Activated gamma-delta T cell treated with anti-CD3 and anti-CD28 coated beads, Interleukin-2, amount 50 U/mL, for 16 hours (primary cell): ENCODE measurements at regions not wholly inside any gene's neighbourhood (a gene's known extent, or its start where the extent isn't known, plus 50 kb on each side); places are given as distances from the start of the nearest gene placed in this dataset.

Experiments used
- DNase-seq: peaks from one replicate; pipeline ENCODE4 v3.0.0-alpha.2; 2020; ENCODE audit warnings: low read depth

DNA sequence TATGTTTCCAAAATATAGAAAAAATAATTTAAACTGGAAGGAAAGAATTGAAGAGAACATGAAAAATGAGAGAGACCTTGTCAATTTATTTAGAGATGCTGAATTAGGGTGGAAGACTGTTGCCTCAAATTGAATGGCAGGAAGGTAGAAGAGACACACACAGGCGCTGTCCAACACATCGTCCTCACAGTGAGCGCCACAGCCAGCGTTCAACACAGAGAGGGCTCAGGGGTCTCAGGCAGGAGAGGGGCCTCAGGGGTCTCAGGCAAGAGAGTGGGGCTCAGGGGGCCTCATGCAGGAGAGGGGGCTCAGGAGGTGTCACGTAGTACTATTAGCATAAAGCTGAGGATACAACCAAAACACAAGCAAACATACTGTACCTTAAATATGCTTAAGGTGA is 65.7 kb downstream of the TMEM18 start:
- no peak for DNase-seq

DNA sequence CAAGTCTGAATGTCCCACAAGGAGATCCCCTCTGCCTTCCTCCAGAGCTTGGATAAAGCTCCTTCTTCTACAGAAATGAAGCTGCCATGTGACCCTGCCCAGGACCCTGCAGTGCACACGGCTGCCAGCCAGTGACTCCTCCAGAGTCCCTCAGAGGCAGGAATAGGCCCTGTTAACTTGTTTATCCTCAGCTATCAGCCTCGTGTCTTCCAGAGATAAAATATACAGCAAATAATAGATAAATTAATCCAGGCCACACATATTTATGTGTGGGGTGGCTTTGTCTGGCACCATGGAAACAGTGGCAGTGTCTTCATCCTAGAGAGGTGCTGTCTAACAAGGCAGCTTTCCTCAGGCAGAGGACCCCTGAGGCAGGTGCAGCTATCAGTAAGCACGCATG is 66.7 kb downstream of the TMEM18 start:
- no peak for DNase-seq

DNA sequence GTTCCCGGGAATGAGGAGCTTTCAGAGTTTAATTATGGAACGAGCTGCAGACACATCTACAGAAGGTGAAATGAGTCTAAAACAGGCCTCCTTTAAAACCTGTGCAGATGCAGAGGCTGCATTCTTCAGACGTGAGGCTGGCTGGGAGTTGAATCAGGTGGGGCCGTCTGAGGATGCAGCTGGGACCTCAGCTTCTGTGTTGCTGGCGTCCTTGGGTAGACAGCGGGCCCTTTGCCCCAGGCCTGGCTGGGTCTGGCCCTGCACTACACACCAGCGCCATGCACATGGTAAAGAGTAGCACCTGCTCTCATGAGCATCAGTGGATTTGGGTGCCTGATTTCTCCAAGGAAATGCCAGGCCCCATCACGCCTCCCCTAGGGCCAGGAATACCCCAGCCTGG is 67.3 kb downstream of the TMEM18 start:
- DNase-seq = no peak

DNA sequence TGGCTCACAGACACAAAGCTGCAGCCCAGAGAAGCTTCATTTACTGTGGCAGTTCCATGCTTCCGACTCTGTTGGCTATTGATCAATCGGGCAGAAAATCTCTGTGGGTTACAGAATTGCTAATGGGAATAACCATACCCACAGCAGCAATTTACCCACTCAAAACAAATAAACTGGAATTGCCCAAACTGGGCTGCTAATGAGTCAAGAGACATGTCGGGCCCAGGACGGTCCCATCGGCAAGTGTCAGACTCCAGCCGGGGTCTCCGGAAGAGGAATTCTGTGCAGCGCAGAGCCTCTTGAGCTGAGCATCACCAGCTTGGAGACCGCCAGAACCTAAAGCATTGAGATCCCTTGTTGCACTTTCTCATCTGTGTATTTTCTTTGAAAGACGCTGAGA is 67.8 kb downstream of the TMEM18 start:
- no peak for DNase-seq

DNA sequence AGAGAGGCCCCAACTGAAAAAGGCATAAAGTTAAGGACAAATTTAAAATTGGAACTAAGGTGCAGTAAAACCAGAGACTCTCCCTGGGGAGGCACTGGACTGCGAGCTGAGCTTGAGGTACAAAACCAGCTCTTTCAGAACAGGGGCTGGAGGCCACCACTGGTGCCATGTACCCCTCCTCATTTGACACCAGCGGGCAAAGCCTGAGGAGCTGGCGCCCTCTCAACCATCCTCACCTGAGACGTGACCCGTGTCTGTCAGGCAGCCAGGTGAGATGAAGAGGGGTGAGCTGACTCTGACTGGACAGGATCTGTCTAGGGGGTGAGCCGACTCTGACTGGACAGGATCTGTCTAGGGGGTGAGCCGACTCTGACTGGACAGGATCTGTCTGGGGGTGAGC is 68.5 kb downstream of the TMEM18 start:
- DNase-seq = no peak

DNA sequence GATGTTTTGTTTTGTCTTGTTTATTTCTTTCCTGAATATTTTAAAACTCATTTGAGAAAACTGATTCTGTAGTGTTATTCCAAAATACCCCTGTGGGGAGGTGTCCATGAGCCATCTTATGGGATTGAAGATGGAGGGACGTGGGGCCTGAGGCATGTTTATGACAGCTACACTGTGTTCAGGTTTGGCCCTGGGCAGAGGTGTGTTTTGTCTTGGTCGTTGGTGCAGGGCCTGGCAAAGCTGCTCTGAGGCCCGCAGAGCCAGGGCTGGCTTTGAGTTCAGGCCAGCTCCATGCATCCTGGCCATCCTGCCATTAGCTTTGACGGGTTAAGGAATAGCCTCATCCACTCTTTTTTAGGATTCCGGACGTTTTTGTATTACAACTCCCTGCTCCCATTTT is 68.9 kb downstream of the TMEM18 start:
- no peak for DNase-seq

DNA sequence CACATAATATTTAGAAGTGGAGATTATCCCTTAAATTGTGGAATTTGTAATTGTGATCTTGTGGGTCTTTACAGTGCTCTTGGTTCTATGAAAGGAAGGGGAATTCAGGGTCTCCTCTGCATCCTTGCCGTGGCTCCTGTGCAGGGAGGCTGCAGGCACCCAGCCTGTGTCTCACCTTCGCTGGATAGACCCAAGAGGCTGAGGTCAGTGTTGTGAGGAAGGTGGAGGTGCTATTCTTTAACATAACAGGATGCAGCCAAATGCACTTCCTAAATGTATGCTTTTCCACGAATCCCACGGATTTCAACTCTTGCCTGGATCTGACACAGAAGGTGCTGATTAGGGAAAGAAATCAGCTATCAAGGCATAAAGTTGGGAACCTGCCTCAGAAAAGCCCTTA is 69.5 kb downstream of the TMEM18 start:
- no peak for DNase-seq

DNA sequence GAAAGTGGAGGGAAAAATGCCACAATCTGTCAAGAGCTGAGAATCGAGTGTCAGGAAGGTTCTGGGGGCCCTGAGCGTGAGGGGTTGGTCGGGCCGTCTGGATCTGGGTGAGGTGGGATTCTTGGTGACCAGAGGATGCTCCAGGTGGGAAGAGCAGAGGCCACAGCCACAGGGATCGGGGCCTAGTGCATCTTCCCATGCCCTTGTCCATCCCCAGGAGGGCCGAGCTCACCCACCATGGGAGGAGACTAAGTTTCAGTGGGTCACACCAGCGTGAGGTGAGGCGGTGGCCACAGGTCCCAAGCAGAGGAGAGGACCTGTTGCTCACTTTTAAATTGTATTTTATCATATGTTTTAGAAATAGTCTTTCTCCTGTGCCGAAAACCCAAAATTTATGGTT is 70.0 kb downstream of the TMEM18 start:
- DNase-seq = no peak

DNA sequence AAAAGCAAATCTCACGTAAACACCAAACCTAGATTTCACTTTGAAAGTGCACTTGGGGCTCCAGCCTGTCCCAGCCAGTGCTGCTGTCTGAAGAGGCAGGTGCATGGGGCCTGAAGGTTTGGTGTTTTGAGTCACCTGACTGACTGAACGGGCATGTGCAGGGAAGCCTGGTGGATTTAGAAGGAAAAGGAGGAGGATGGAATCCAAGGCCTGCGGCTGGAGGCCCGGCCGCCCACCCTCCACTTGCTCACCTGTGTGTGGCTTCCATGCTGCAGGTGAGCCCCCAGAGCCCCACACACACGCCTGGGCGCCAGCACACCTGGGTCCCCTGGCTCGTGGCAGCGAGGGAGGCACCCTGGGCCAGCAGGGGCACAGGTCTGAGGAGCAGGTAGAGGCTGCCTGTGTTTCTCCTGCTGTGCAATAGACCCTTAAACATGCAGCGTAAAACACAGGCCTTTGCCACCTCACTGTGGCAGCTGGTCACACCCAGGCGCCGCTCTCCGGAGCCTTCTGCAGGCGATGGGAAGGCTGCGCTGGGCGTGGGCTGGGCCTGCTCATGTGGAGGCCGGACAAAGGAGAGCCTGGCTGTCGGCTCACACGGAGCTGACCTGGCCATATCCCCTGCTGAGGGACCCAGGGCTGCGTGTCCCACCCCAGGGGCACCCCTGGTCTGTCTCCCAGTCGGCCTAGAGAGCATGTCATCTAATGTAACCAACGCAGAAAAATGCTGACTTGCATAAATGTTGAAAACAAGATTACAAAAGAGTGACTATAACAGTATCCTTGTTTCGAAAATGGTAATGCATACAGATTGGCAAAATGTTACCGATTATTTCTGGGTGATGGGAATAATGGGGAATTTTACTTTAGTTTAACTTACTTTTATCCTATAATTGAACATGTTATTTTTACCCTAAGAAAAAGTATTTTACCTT is 71.3 kb downstream of the TMEM18 start:
- no peak for DNase-seq

DNA sequence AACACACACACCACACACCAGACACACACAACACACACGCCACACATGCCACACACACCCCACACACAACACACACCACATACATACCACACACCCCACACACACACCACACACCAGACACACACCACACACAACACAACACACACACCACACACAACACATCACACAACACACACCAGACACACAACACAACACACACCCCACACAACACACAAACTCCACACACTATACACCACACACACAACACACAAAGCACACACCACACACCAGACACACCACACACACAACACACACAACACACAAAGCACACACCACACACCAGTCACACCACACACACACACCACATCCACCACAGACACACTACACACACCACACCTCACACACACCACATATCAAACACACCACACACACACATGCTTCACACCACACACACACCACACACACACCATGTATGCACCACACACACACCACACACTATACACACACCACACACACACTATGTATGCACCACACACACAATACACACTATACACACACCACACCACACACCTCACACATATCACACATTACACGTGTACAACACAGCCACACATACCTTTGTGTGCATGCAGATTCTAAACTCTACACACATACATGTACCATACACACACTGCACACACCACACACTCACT is 72.2 kb downstream of the TMEM18 start:
- no peak for DNase-seq

DNA sequence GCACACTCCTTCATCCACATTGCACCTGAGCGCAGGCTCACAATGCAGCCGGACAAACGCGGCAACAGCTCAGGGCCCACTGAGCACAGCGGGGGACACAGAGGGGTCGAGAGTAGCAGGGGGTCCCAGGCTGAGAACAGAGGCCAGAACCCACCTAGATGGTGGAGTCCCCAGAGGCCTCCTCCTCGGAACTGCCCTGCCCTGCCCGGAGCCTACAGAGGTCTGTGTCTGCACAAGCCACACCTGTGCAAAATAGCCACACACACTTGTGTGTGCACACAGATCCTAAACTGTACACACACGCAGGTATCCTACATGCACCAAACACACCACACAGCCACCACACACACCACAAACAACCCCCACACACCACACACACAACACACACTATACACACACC is 72.8 kb downstream of the TMEM18 start:
- DNase-seq = no peak

DNA sequence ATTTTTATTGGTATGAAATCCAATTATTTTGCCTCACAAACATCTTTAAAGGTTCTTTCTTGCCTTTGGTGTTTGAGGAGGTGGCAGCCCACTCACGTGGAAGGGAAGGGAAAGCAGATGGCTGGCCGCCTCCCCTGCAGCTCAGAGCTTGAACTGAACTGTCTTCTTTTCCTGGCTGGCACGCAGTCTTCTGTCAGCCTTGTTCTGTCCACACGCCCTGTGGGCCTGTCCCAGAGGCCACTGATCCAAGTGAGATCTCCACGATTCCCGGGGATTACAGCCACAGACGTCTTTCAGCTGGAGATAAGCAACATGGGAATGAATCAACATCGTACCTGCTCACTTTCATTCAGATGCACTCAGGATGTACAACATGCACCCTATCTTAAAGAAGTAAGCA is 73.3 kb downstream of the TMEM18 start:
- no peak for DNase-seq

DNA sequence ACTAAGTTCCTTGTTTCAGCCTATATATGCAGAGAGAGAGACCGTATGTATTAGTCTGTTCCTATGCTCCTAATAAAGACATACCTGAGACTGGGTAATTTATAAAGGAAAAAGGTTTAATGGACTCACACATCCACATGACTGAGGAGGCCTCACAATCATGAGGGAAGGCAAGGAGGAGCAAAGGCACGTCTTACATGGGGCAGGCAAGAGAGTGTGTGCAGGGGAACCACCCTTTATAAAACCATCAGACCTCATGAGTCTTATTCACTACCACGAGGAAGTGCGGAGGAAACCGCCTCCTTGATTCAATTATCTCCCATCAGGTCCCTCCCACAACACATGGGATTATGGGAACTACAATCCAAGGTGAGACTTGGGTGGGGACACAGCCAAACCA is 73.8 kb downstream of the TMEM18 start:
- no peak for DNase-seq

DNA sequence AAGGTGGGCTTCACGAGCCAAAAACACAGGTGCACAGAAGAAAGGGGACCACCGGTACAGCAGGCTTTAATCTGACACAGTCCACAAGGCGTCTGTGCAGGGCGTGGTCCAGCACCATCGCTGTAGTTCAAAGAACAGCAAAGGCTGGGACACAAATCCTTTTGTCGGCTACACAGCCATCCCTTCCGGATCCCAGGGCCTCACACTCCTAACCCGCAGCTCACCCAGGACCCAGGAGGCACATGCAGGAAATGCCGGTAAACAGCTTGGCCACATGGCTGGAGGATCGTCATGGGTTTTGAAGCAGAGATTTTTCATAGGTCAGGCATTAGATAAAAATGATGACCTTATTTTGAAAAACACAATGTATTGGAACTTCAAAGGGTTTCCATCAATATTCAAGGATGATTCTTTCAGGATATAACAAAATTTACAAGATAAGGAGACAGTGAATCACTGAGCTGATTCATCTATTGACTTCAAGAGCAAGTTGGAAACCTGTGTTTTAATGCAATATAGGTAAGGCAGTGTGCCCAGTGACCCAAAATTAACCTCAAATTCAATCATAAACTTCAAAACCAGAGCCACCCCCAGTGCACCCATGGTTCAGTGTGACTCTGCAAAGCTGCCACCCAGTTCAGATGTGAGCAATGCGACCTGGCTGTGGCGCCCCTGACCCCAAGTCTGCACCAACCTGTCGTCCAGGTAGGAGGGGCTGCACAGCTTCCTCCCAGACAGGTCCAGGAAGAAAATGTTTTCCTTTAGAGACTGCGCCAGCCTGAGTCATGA is 74.4 kb downstream of the TMEM18 start:
- DNase-seq = no peak

DNA sequence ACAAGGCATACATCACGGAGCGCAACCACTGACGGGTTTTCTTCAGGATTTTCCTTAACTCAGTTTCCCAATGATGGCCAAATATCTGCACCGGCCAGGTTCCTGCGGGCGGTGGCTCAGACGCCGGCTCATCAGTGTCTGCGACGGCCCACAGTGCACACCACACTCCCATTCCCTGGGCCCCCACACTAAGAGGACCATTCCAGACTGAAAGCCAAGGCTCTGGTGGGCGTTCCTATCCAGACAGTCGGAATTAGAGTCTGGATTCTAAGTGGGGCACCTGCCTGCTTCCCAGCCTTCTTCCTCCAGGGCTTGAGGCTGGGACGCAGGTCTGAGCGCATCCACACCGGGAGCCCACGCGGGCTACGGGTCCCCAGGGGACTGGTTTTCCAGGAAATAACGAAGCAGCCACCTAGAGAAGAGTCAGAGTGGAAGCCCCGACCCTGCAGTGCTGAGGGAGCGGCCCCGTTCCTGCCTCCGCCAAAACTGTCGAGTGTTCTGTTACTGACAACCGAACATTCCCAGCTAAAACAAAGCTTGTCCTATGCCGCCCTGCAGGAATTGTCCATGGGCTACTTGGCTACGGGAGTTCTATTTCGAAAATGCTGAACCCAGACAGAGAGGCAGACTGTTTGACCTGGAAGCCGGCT is 75.3 kb downstream of the TMEM18 start:
- DNase-seq = no peak

DNA sequence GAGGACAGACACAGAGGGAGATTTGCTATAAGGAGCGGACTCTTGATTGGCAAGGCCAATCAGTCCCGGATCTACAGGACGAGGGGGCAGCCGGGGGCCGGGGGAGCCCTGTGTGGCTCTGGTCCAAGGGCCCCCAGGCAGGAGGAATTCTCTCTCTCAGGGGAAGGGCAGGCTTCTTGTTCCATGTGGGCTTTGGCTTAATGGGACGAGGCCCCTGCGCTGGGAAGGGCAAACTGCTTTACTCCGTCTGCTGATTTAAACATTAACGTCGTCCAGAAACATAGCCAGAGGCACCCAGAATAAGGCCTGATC is 75.9 kb downstream of the TMEM18 start:
- DNase-seq = no peak

DNA sequence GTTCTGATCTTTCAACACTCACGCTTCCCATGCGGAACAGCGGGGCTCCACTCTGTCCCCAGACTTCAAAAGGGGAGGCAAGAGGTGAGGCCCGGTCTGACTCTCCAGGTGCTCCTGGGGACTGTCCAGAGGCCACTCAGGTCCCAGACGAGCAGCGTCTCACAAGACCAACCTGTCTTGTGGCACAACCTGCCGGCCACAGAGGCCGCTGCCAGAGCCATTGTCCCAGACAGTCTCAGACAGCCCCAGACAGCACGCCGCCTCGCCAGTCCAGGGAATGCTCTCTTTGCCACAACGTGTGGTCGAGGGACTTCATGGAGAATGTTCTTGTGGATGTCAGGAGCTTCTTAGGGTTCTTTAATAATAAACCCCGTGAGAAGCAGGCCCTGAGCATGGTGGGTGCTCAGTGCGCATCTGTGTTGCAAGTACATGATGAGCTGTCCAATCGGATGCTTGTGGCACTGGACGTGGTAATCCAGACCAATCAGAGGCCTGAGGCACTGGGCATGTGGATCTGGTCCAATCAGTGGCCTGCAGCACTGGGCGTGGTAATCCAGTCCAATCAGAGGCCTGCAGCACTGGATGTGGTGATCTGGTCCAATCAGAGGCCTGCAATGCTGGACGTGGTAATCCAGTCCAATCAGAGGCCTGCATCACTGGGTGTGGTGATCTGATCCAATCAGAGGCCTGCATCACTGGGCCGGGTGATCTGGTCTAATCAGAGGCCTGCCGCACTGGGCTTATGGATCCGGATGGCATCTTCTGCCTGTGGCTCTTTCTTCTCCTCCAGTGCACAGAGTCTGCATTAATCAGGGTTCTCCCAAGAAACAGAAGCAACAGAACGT is 76.4 kb downstream of the TMEM18 start:
- DNase-seq = no peak

DNA sequence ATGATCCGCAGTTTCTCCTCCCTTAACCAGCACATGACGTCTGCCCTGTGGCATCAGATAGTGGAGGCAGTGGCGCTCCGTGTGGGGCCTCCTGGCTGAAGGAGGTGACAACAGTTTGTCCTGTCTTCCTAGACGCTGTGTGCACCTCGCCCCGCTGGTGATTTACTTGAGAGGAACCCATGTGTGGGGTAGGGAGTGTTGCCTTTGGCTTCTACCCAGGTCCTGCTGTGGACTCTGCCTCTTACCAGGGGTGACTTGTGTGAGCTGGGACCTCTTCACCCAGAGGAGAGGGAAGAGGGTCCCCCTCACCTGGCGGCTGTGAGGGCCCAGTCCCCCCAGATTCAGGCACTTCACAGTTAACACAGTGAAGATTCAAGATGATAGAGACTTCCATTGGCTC is 77.6 kb downstream of the TMEM18 start:
- DNase-seq = no peak

DNA sequence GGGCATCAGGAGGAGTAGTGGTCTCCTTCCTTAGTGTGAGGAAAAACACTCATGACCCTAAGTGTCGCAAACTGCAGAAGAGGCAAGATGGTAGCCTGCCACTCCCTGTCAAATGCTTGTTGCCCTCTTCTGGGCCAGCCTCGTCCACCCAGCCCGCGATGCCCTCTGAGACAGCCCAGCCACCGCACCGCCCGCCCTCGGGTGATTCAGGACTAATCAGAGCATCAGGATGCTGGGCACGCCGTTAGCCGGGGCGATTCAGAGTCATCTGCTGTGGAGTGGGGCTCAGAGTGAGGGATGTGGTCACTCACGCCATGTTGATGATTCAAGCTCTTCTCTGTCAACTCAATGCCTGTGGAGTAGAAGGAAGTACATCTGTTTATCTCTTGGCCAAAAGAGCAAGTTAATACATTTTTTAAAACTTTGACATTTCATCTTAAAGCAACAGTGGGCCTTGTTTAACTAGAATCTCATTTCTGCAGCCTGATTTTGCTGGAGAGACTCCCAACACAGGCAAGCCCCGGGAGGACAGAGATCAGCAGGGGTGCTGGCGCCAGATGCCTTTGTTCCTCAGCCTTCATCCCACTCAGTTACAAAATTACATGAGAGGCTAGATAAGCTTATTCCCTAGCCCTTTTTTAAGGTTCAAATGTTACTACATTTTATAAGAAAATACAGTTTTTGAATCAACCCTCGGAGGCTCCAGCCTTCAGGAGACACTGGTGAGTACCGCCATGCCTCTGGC is 79.0 kb downstream of the TMEM18 start:
- no peak for DNase-seq

DNA sequence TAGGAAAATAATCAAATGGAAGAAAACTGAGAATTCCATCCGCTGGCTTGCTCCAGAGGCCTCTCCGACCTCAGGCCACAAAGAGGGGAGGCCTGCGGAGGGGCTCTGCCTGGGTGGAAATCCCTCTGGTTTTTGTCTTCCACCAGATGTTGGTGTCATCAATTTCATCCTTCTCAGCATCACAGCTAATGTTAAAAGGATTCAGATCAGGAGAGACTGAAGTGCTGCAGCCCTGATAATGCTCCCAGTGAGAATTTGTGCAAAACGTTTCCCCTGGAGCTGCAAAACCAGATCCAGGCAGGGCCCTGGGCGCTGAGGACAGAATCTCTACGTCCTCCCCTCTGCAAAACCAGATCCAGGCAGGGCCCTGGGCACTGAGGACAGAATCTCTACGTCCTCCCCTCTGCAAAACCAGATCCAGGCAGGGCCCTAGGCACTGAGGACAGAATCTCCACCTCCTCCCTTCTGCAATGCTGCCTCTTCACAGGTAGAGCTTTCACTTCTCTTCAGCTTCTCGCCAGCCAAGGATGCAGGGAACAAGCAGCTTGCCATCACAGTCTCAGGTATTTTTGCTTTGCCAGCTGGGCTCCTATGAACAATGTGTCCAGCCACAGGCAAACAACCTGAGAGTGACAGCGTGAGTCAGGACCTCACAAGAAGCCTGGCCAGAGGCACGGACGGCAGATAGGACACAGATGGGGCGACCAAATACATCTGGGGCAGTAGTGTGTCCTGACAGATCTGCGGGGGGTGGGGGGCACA is 81.2 kb downstream of the TMEM18 start:
- DNase-seq = no peak
